K562 (cell line): ENCODE measurements at regions not wholly inside any gene's neighbourhood (a gene's known extent, or its start where the extent isn't known, plus 50 kb on each side); places are given as distances from the start of the nearest gene placed in this dataset.

Experiments used
- BCL6 ChIP-seq: fragments of 250-450 bp; sonication (Bioruptor Pico); IDR thresholded peaks from 2 replicates; pipeline ENCODE4 v1.4.0; 2020
- CBFB ChIP-seq: sonication (generic); formaldehyde crosslinking; IDR thresholded peaks from 2 replicates; pipeline ENCODE4 v1.4.0; 2020; ENCODE audit warnings: mild to moderate bottlenecking, missing genetic modification reagents
- CBX1 ChIP-seq: sonication (generic); IDR thresholded peaks from 2 replicates; pipeline ENCODE4 v1.6.1; 2016; ENCODE audit warnings: antibody characterized with exemption, low read depth, mild to moderate bottlenecking
- JUND ChIP-seq, 2 experiments: IDR thresholded peaks; 2 replicates in 1 of 2; 3 replicates in 1 of 2; pipeline ENCODE4 v1.6.1; 2011; ENCODE audit warnings: borderline replicate concordance in 2 of 2, low read depth in 2 of 2, low read length in 2 of 2, improper control_type of control experiment in 1 of 2, missing biosample characterization in 1 of 2, missing genetic modification characterization in 1 of 2, missing genetic modification reagents in 1 of 2
- MYC ChIP-seq, 2 experiments: fragments of 250-450 bp in 1 of 2; sonication (Bioruptor Pico) in 1 of 2; IDR thresholded peaks; 2 replicates each; pipeline versions ENCODE4 v1.5.1 to v1.6.1; 2012 to 2021; ENCODE audit warnings: low read depth in 2 of 2, borderline replicate concordance in 1 of 2, improper control_type of control experiment in 1 of 2, low read length in 1 of 2, mild to moderate bottlenecking in 1 of 2, moderate library complexity in 1 of 2
- NELFE ChIP-seq: IDR thresholded peaks from 2 replicates; pipeline ENCODE4 v1.6.1; 2011; ENCODE audit warnings: mild to moderate bottlenecking; ENCODE audit not compliant: insufficient read depth, insufficient read length
- POLR2A ChIP-seq: fragments of 450-650 bp; conservative IDR thresholded peaks from 2 replicates; pipeline ENCODE4 v1.6.1; 2016
- SIX5 ChIP-seq, 2 experiments: IDR thresholded peaks; 2 replicates each; pipeline ENCODE4 v1.6.1; 2011; ENCODE audit warnings: low read length in 2 of 2, borderline replicate concordance in 1 of 2, low read depth in 1 of 2, mild to moderate bottlenecking in 1 of 2, moderate library complexity in 1 of 2; ENCODE audit not compliant: insufficient read depth in 1 of 2
- SRSF3 ChIP-seq: fragments of 200-400 bp; formaldehyde crosslinking; IDR thresholded peaks from 2 replicates; pipeline ENCODE4 v1.6.1; 2016; ENCODE audit warnings: mild to moderate bottlenecking, low read length, moderate library complexity; ENCODE audit not compliant: insufficient read depth
- ZFX ChIP-seq: sonication (generic); formaldehyde crosslinking; IDR thresholded peaks from 2 replicates; pipeline ENCODE4 v1.8.0; 2022; ENCODE audit warnings: mild to moderate bottlenecking, missing genetic modification reagents, moderate library complexity
- ZNF274 ChIP-seq: IDR thresholded peaks from 2 replicates; pipeline ENCODE4 v1.6.1; 2011; ENCODE audit warnings: low read depth, mild to moderate bottlenecking, low read length, moderate library complexity, borderline replicate concordance
- ZNF586 ChIP-seq: fragments of 450-650 bp; formaldehyde crosslinking; conservative IDR thresholded peaks from 2 replicates; pipeline ENCODE4 v1.4.0; 2020; ENCODE audit warnings: mild to moderate bottlenecking, moderate library complexity
- TF ChIP-seq, protein P1 (sequence below), 3 experiments: IDR thresholded peaks in 2 of 3; conservative IDR thresholded peaks in 1 of 3; 2 replicates each; pipeline ENCODE4 v1.5.1; 2011 to 2012; ENCODE audit warnings: low read length in 3 of 3, mild to moderate bottlenecking in 3 of 3, control low read depth in 2 of 3, improper control_type of control experiment in 1 of 3, inconsistent platforms in 1 of 3, low read depth in 1 of 3, mixed read lengths in 1 of 3, moderate library complexity in 1 of 3; ENCODE audit not compliant: insufficient read depth in 2 of 3
- TF ChIP-seq, protein P2 (sequence below): IDR thresholded peaks from 2 replicates; pipeline ENCODE4 v1.6.1; 2016; ENCODE audit warnings: missing genetic modification characterization, missing compliant biosample characterization

DNA sequence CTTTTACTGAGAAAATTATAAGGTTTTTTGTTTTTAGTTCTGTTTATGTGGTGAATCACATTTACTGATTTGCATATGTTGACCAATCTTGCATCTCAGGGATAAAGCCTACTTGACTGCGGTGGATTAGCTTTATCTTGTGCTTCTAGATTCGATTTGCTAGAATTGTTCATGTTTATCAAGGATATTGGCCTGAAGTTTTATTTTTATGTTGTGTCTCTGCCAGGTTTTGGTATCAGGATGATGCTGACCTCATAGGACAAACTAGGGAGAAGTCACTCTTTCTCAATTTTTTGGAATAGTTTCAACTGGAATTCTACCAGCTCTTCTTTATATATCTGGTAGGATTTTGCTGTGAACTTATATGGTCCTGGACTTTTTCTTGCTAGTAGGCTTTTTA lies 504.8 kb downstream of the ETS1 start:
- TF ChIP-seq NELFE (no peak), CBFB (no peak), ZNF586 (CRISPR knock-in tag) (no peak), MYC (IDR thresholded peaks at IDR 0.05; ENCODE audit: low read depth, low read length) (no peak), MYC (CRISPR knock-in tag; IDR thresholded peaks at IDR 0.05; ENCODE audit: borderline replicate concordance, low read depth) (no peak), SRSF3 (no peak), ZNF274 (no peak), JUND (IDR thresholded peaks at IDR 0.05; ENCODE audit: borderline replicate concordance, low read depth, low read length) (no peak), JUND (tag; IDR thresholded peaks at IDR 0.05; ENCODE audit: borderline replicate concordance, low read depth, low read length) (no peak), CBX1 (no peak), BCL6 (CRISPR knock-in tag) (no peak), ZFX (CRISPR knock-in tag) (no peak), SIX5 (IDR thresholded peaks at IDR 0.05; ENCODE audit: borderline replicate concordance in 1 of 2, insufficient read depth in 1 of 2, low read depth in 1 of 2, low read length in 2 of 2) (no peak), POLR2A (no peak)
- TF ChIP-seq, protein P1, sequence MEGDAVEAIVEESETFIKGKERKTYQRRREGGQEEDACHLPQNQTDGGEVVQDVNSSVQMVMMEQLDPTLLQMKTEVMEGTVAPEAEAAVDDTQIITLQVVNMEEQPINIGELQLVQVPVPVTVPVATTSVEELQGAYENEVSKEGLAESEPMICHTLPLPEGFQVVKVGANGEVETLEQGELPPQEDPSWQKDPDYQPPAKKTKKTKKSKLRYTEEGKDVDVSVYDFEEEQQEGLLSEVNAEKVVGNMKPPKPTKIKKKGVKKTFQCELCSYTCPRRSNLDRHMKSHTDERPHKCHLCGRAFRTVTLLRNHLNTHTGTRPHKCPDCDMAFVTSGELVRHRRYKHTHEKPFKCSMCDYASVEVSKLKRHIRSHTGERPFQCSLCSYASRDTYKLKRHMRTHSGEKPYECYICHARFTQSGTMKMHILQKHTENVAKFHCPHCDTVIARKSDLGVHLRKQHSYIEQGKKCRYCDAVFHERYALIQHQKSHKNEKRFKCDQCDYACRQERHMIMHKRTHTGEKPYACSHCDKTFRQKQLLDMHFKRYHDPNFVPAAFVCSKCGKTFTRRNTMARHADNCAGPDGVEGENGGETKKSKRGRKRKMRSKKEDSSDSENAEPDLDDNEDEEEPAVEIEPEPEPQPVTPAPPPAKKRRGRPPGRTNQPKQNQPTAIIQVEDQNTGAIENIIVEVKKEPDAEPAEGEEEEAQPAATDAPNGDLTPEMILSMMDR (IDR thresholded peaks at IDR 0.05 in 2 of 3, conservative IDR thresholded peaks at IDR 0.05 in 1 of 3; ENCODE audit: insufficient read depth in 2 of 3, low read depth in 1 of 3, low read length in 3 of 3), result no peak
- TF ChIP-seq, protein P2, sequence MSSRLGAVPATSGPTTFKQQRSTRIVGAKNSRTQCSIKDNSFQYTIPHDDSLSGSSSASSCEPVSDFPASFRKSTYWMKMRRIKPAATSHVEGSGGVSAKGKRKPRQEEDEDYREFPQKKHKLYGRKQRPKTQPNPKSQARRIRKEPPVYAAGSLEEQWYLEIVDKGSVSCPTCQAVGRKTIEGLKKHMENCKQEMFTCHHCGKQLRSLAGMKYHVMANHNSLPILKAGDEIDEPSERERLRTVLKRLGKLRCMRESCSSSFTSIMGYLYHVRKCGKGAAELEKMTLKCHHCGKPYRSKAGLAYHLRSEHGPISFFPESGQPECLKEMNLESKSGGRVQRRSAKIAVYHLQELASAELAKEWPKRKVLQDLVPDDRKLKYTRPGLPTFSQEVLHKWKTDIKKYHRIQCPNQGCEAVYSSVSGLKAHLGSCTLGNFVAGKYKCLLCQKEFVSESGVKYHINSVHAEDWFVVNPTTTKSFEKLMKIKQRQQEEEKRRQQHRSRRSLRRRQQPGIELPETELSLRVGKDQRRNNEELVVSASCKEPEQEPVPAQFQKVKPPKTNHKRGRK, result no peak
